H9 (cell line): ENCODE measurements at regions not wholly inside any gene's neighbourhood (a gene's known extent, or its start where the extent isn't known, plus 50 kb on each side); places are given as distances from the start of the nearest gene placed in this dataset.

Experiments used
- DNase-seq: peaks from one replicate; pipeline ENCODE4 v3.0.0-alpha.2; 2017
- H2AFZ ChIP-seq: one replicate; pipeline ENCODE4 v1.6.1; 2013; ENCODE audit warnings: mild to moderate bottlenecking, low read length, control low read depth, moderate library complexity
- H2AK5ac ChIP-seq: 2 replicates; pipeline ENCODE4 v1.6.1; 2013; ENCODE audit warnings: low read length, control low read depth, mixed read lengths; ENCODE audit not compliant: insufficient read length
- H2BK120ac ChIP-seq: one replicate; pipeline ENCODE4 v1.6.1; 2013; ENCODE audit warnings: low read depth, mild to moderate bottlenecking, low read length, control low read depth, inconsistent platforms; ENCODE audit not compliant: poor library complexity, severe bottlenecking
- H2BK12ac ChIP-seq: 2 replicates; pipeline ENCODE4 v1.6.1; 2013; ENCODE audit warnings: low read length, control low read depth, mixed read lengths, low read depth; ENCODE audit not compliant: insufficient read length
- H2BK15ac ChIP-seq: 2 replicates; pipeline ENCODE4 v1.6.1; 2013; ENCODE audit warnings: low read depth, low read length, control low read depth
- H2BK20ac ChIP-seq: one replicate; pipeline ENCODE4 v1.6.1; 2013; ENCODE audit warnings: low read depth, mild to moderate bottlenecking, low read length, control low read depth, inconsistent platforms; ENCODE audit not compliant: poor library complexity, severe bottlenecking
- H2BK5ac ChIP-seq: 2 replicates; pipeline ENCODE4 v1.6.1; 2013; ENCODE audit warnings: low read length, control low read depth, mixed read lengths; ENCODE audit not compliant: insufficient read length
- H3K14ac ChIP-seq: 2 replicates; pipeline ENCODE4 v1.6.1; 2013; ENCODE audit warnings: low read length, control low read depth; ENCODE audit not compliant: insufficient read depth
- H3K18ac ChIP-seq: 2 replicates; pipeline ENCODE4 v1.6.1; 2013; ENCODE audit warnings: low read depth, mild to moderate bottlenecking, mixed read lengths, low read length, control low read depth; ENCODE audit not compliant: insufficient read length
- H3K23ac ChIP-seq: 2 replicates; pipeline ENCODE4 v1.6.1; 2013; ENCODE audit warnings: low read length, control low read depth, mixed read lengths, low read depth; ENCODE audit not compliant: insufficient read length
- H3K23me2 ChIP-seq: 2 replicates; pipeline ENCODE4 v1.6.1; 2013; ENCODE audit warnings: low read depth, mild to moderate bottlenecking, mixed read lengths, low read length, control low read depth; ENCODE audit not compliant: insufficient read length, poor library complexity, severe bottlenecking
- H3K27ac ChIP-seq: 2 replicates; pipeline ENCODE4 v1.5.1; 2013; ENCODE audit warnings: low read length, control low read depth, mixed read lengths, low read depth; ENCODE audit not compliant: insufficient read length
- H3K27me3 ChIP-seq: 2 replicates; pipeline ENCODE4 v1.6.1; 2013; ENCODE audit warnings: low read length, control low read depth, inconsistent platforms; ENCODE audit not compliant: insufficient read depth
- H3K4ac ChIP-seq: 2 replicates; pipeline ENCODE4 v1.6.1; 2013; ENCODE audit warnings: low read depth, mild to moderate bottlenecking, control low read depth, inconsistent platforms, low read length, moderate library complexity
- H3K4me1 ChIP-seq: 2 replicates; pipeline ENCODE4 v1.6.1; 2013; ENCODE audit warnings: low read length, control low read depth, inconsistent platforms; ENCODE audit not compliant: insufficient read depth
- H3K4me2 ChIP-seq: 2 replicates; pipeline ENCODE4 v1.6.1; 2013; ENCODE audit warnings: low read length, control low read depth, mixed read lengths; ENCODE audit not compliant: insufficient read length, insufficient read depth
- H3K56ac ChIP-seq: 2 replicates; pipeline ENCODE4 v1.6.1; 2013; ENCODE audit warnings: low read depth, mild to moderate bottlenecking, mixed read lengths, low read length, control low read depth; ENCODE audit not compliant: insufficient read length
- H3K79me1 ChIP-seq: 2 replicates; pipeline ENCODE4 v1.6.1; 2013; ENCODE audit warnings: low read depth, mild to moderate bottlenecking, moderate library complexity, low read length, control low read depth, inconsistent platforms; ENCODE audit not compliant: insufficient read depth, poor library complexity, severe bottlenecking
- H3K79me2 ChIP-seq: 2 replicates; pipeline ENCODE4 v1.6.1; 2013; ENCODE audit warnings: low read length, control low read depth, inconsistent platforms; ENCODE audit not compliant: insufficient read depth
- H3K9ac ChIP-seq: 2 replicates; pipeline ENCODE4 v1.6.1; 2013; ENCODE audit warnings: low read length, control low read depth, mixed read lengths; ENCODE audit not compliant: insufficient read length; ENCODE audit errors: extremely low read depth
- H3K9me3 ChIP-seq: one replicate; pipeline ENCODE4 v1.6.1; 2013; ENCODE audit warnings: low read depth, low read length, inconsistent platforms; ENCODE audit not compliant: control insufficient read depth
- H3T11ph ChIP-seq: one replicate; pipeline ENCODE4 v1.6.1; 2013; ENCODE audit warnings: mild to moderate bottlenecking, low read length, control low read depth, inconsistent platforms
- H4K20me1 ChIP-seq: one replicate; pipeline ENCODE4 v1.6.1; 2013; ENCODE audit not compliant: control insufficient read depth, insufficient read length, insufficient read depth
- H4K5ac ChIP-seq: 2 replicates; pipeline ENCODE4 v1.6.1; 2013; ENCODE audit warnings: low read depth, mild to moderate bottlenecking, mixed read lengths, low read length, control low read depth; ENCODE audit not compliant: insufficient read length
- H4K8ac ChIP-seq: replicated peaks from 2 replicates; pipeline ENCODE4 v1.6.1; 2013; ENCODE audit warnings: low read length, control low read depth, mixed read lengths, low read depth; ENCODE audit not compliant: insufficient read length
- H4K91ac ChIP-seq: 2 replicates; pipeline ENCODE4 v1.6.1; 2013; ENCODE audit warnings: low read depth, mild to moderate bottlenecking, moderate library complexity, mixed read lengths, low read length, control low read depth; ENCODE audit not compliant: insufficient read length
- H3K27ac Mint-ChIP-seq, 3 experiments: 2 replicates in 2 of 3; 3 replicates in 1 of 3; pipeline ENCODE4 v1.8.0; 2020 to 2021; ENCODE audit warnings: mixed read lengths in 3 of 3, mild to moderate bottlenecking in 1 of 3, moderate library complexity in 1 of 3
- H3K27me3 Mint-ChIP-seq: 2 replicates; pipeline ENCODE4 v1.8.0; 2021; ENCODE audit warnings: low read depth, mild to moderate bottlenecking, moderate library complexity, mixed read lengths
- H3K36me3 Mint-ChIP-seq, 3 experiments: 2 replicates in 2 of 3; 3 replicates in 1 of 3; pipeline ENCODE4 v1.8.0; 2020 to 2021; ENCODE audit warnings: low read depth in 3 of 3, mixed read lengths in 3 of 3; ENCODE audit not compliant: insufficient read depth in 1 of 3
- H3K4me1 Mint-ChIP-seq, 2 experiments: 2 replicates each; pipeline ENCODE4 v1.8.0; 2020; ENCODE audit warnings: mixed read lengths in 2 of 2
- H3K4me3 Mint-ChIP-seq, 2 experiments: 2 replicates in 1 of 2; 3 replicates in 1 of 2; pipeline ENCODE4 v1.8.0; 2020 to 2021; ENCODE audit warnings: mild to moderate bottlenecking in 2 of 2, mixed read lengths in 2 of 2, moderate library complexity in 1 of 2
- H3K9me3 Mint-ChIP-seq, 2 experiments: 2 replicates in 1 of 2; 3 replicates in 1 of 2; pipeline ENCODE4 v1.8.0; 2020; ENCODE audit warnings: mild to moderate bottlenecking in 2 of 2, mixed read lengths in 2 of 2, moderate library complexity in 1 of 2
- WGBS: extraction: QIAGEN DNeasy Blood & Tissue Kit; methylation state at CpG from one replicate; pipeline ENCODE4 v1.1.7; 2013; ENCODE audit warnings: missing lambda C conversion rate, low lambda C conversion rate, mixed read lengths; ENCODE audit not compliant: insufficient read length; ENCODE audit errors: extremely low coverage; 5-methylcytosine and 5-hydroxymethylcytosine counted together
- TF ChIP-seq, protein P1 (sequence below): fragments of 200-600 bp; sonication (generic); conservative IDR thresholded peaks from 3 replicates; pipeline ENCODE4 v1.8.0; 2021; ENCODE audit warnings: antibody characterized with exemption, mild to moderate bottlenecking

DNA sequence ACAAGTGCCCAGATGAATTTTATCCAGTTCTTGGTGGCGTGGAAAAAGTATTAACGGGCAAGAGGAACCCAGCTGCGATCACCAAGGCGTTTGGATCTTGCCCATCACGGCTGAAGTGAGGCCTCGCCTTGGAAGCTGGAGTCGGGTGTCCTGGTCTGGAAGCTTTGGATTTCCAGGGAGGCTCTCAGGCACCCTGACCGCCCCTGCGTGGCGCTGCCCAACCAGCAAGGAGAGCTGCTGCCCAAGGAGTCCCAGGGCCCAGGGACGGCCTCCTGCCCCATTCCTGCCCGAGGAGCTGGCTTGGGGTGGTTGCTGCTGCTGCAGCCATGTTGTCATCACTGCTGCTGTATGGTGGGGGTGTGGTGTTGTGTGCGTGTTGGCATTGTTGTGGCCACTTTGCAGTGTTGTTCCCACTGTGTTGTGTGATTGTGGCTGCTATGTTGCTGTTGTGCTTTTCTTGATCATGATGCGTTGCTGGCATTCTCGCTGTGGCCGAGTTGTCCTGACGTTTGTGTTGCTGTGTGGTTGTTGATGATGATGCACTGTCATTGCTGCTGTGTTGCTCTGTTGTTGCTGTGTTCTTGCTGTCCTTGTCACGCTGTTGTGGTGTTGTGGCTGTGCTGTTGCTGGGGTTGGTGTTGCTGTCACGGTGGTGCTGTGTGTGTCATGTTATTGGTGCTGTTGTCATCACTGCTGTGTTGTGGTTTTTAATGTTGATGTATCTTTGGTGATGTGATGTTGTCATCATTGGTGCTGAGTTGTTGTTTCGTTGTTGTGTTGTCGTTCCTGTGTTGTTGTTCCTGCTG, 318.8 kb downstream of the C16orf95 start:
- no peak overlapping the region for H4K8ac ChIP-seq
- Mint-ChIP-seq H3K9me3 (peaks cover 0 to 6% of the 10 kb centered on the region in 2 experiments; a peak in 4 of 5 replicates), H3K4me1 (peaks cover 4 to 6% of the 10 kb centered on the region in 2 experiments), H3K4me3 (no peak overlapping the region), H3K27ac (no peak overlapping the region), H3K36me3 (no peaks in the 10 kb centered on the region; a peak in 1 of 7 replicates), H3K27me3 (peaks cover 12% of the 10 kb centered on the region)
- H3K27ac ChIP-seq: no peak overlapping the region
- H3K14ac ChIP-seq: no peak overlapping the region; the same call in 1 of the 2 replicates
- H4K5ac ChIP-seq: no peak overlapping the region
- H3K79me2 ChIP-seq: no peaks in the 10 kb centered on the region
- no peak overlapping the region for H2BK12ac ChIP-seq
- H3K18ac ChIP-seq: no peak overlapping the region
- no peak overlapping the region for H4K91ac ChIP-seq
- no peak overlapping the region for H3K4ac ChIP-seq
- TF ChIP-seq, protein P1, sequence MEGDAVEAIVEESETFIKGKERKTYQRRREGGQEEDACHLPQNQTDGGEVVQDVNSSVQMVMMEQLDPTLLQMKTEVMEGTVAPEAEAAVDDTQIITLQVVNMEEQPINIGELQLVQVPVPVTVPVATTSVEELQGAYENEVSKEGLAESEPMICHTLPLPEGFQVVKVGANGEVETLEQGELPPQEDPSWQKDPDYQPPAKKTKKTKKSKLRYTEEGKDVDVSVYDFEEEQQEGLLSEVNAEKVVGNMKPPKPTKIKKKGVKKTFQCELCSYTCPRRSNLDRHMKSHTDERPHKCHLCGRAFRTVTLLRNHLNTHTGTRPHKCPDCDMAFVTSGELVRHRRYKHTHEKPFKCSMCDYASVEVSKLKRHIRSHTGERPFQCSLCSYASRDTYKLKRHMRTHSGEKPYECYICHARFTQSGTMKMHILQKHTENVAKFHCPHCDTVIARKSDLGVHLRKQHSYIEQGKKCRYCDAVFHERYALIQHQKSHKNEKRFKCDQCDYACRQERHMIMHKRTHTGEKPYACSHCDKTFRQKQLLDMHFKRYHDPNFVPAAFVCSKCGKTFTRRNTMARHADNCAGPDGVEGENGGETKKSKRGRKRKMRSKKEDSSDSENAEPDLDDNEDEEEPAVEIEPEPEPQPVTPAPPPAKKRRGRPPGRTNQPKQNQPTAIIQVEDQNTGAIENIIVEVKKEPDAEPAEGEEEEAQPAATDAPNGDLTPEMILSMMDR: no peak
- H2BK120ac ChIP-seq: no peak overlapping the region
- no peaks in the 10 kb centered on the region for H3K27me3 ChIP-seq
- no peak overlapping the region for H3K23ac ChIP-seq
- H2BK15ac ChIP-seq: no peak overlapping the region
- H3K23me2 ChIP-seq: no peaks in the 10 kb centered on the region
- no peak overlapping the region for H2BK5ac ChIP-seq
- H3K79me1 ChIP-seq: no peaks in the 10 kb centered on the region
- DNase-seq: no peak
- H3K56ac ChIP-seq: no peak overlapping the region
- no peaks in the 10 kb centered on the region for H3K9me3 ChIP-seq
- no peaks in the 10 kb centered on the region for H3K4me1 ChIP-seq
- no peaks in the 10 kb centered on the region for H4K20me1 ChIP-seq
- no peak overlapping the region for H3T11ph ChIP-seq
- WGBS: no CpG with 5 or more reads among the region's 21 CpGs
- no peak overlapping the region for H2BK20ac ChIP-seq
- no peak overlapping the region for H3K9ac ChIP-seq
- no peak overlapping the region for H2AFZ ChIP-seq
- no peak overlapping the region for H3K4me2 ChIP-seq
- no peak overlapping the region for H2AK5ac ChIP-seq
